Neural cell (in vitro differentiated cells): ENCODE measurements at regions not wholly inside any gene's neighbourhood (a gene's known extent, or its start where the extent isn't known, plus 50 kb on each side); places are given as distances from the start of the nearest gene placed in this dataset.

Experiments
- H2AFZ ChIP-seq: fragments of 200-600, 300-800 bp; sonication (generic), shearing (Covaris generic); 2 replicates; pipeline ENCODE4 v1.6.0; 2014; ENCODE audit warnings: low read depth, mild to moderate bottlenecking, antibody characterized with exemption, low read length, moderate library complexity
- H3F3A ChIP-seq: fragments of 200-600 bp; shearing (Covaris generic); 2 replicates; pipeline ENCODE4 v1.6.1; 2016; ENCODE audit warnings: mild to moderate bottlenecking, moderate library complexity, mixed read lengths, antibody characterized with exemption, low read length; ENCODE audit not compliant: insufficient read depth, poor library complexity, severe bottlenecking
- H3K27ac ChIP-seq: fragments of 200-600, 300-800 bp; sonication (generic), shearing (Covaris generic); 2 replicates; pipeline ENCODE4 v1.5.1; 2014; ENCODE audit warnings: mild to moderate bottlenecking, low read length, moderate library complexity
- H3K27me3 ChIP-seq: fragments of 300-800, 200-600 bp; sonication (generic), shearing (Covaris generic); 2 replicates; pipeline ENCODE4 v1.6.0; 2014; ENCODE audit warnings: mild to moderate bottlenecking, low read depth, low read length, moderate library complexity; ENCODE audit not compliant: insufficient read depth
- H3K36me3 ChIP-seq: fragments of 300-800, 200-600 bp; sonication (generic), shearing (Covaris generic); 2 replicates; pipeline ENCODE4 v1.5.1; 2014; ENCODE audit warnings: mild to moderate bottlenecking, antibody characterized with exemption, low read length, moderate library complexity; ENCODE audit not compliant: insufficient read depth
- H3K4me2 ChIP-seq: fragments of 300-800, 200-600 bp; sonication (generic), shearing (Covaris generic); 2 replicates; pipeline ENCODE4 v1.6.0; 2014; ENCODE audit warnings: mild to moderate bottlenecking, low read length
- H3K4me3 ChIP-seq: fragments of 300-800, 200-600 bp; sonication (generic), shearing (Covaris generic); 2 replicates; pipeline ENCODE4 v1.5.1; 2014; ENCODE audit warnings: mild to moderate bottlenecking, low read length, moderate library complexity
- H3K79me2 ChIP-seq: fragments of 200-600 bp; shearing (Covaris generic); replicated peaks from 2 replicates; pipeline ENCODE4 v1.6.0; 2014; ENCODE audit warnings: mild to moderate bottlenecking, low read length, moderate library complexity; ENCODE audit not compliant: insufficient read depth
- H3K9ac ChIP-seq: fragments of 300-800, 200-600 bp; sonication (generic), shearing (Covaris generic); 2 replicates; pipeline ENCODE4 v1.6.1; 2016; ENCODE audit warnings: mild to moderate bottlenecking, low read length, mixed read lengths
- H3K9me2 ChIP-seq: fragments of 200-600 bp; shearing (Covaris generic); 2 replicates; pipeline ENCODE4 v1.6.1; 2016; ENCODE audit warnings: mild to moderate bottlenecking, low read length, mixed read lengths; ENCODE audit not compliant: insufficient read depth
- H3K9me3 ChIP-seq: fragments of 200-600, 300-800 bp; sonication (generic), shearing (Covaris generic); 2 replicates; pipeline ENCODE4 v1.6.1; 2016; ENCODE audit warnings: mild to moderate bottlenecking, mixed run types, low read length, moderate library complexity, mixed read lengths
- H4K20me1 ChIP-seq: fragments of 200-600 bp; shearing (Covaris generic); 2 replicates; pipeline ENCODE4 v1.6.1; 2016; ENCODE audit warnings: mild to moderate bottlenecking, mixed run types; ENCODE audit not compliant: insufficient read depth
- CTCF ChIP-seq: fragments of 450-650 bp; IDR thresholded peaks from 2 replicates; pipeline ENCODE4 v1.5.1; 2014; ENCODE audit warnings: antibody characterized with exemption, mild to moderate bottlenecking, moderate library complexity; ENCODE audit not compliant: poor library complexity, severe bottlenecking
- EP300 ChIP-seq: fragments of 450-650 bp; conservative IDR thresholded peaks from 2 replicates; pipeline ENCODE4 v1.6.1; 2014; ENCODE audit warnings: antibody characterized with exemption, mild to moderate bottlenecking, moderate library complexity; ENCODE audit not compliant: poor library complexity, severe bottlenecking
- EZH2 ChIP-seq: fragments of 200-600, 300-800 bp; shearing (Covaris generic), sonication (generic); IDR thresholded peaks from 2 replicates; pipeline ENCODE4 v1.6.1; 2014; ENCODE audit warnings: antibody characterized with exemption, low read length, borderline replicate concordance, mild to moderate bottlenecking; ENCODE audit not compliant: insufficient read depth, poor library complexity, severe bottlenecking
- MXI1 ChIP-seq: fragments of 450-650 bp; conservative IDR thresholded peaks from 2 replicates; pipeline ENCODE4 v1.6.1; 2014; ENCODE audit warnings: antibody characterized with exemption, mild to moderate bottlenecking; ENCODE audit not compliant: poor library complexity, severe bottlenecking
- POLR2AphosphoS5 ChIP-seq: IDR thresholded peaks from 2 replicates; pipeline ENCODE4 v1.6.1; 2012
- RAD21 ChIP-seq: fragments of 450-650 bp; conservative IDR thresholded peaks from 2 replicates; pipeline ENCODE4 v1.6.1; 2014; ENCODE audit warnings: antibody characterized with exemption, mild to moderate bottlenecking, moderate library complexity
- SMC3 ChIP-seq: fragments of 450-650 bp; conservative IDR thresholded peaks from 2 replicates; pipeline ENCODE4 v1.6.1; 2014; ENCODE audit warnings: antibody characterized with exemption, mild to moderate bottlenecking, moderate library complexity; ENCODE audit not compliant: poor library complexity
- TAF1 ChIP-seq: IDR thresholded peaks from 2 replicates; pipeline ENCODE4 v1.6.1; 2012; ENCODE audit warnings: low read depth
- TF ChIP-seq, protein P1 (sequence below): IDR thresholded peaks from 2 replicates; pipeline ENCODE4 v1.6.1; 2012; ENCODE audit warnings: borderline replicate concordance

DNA sequence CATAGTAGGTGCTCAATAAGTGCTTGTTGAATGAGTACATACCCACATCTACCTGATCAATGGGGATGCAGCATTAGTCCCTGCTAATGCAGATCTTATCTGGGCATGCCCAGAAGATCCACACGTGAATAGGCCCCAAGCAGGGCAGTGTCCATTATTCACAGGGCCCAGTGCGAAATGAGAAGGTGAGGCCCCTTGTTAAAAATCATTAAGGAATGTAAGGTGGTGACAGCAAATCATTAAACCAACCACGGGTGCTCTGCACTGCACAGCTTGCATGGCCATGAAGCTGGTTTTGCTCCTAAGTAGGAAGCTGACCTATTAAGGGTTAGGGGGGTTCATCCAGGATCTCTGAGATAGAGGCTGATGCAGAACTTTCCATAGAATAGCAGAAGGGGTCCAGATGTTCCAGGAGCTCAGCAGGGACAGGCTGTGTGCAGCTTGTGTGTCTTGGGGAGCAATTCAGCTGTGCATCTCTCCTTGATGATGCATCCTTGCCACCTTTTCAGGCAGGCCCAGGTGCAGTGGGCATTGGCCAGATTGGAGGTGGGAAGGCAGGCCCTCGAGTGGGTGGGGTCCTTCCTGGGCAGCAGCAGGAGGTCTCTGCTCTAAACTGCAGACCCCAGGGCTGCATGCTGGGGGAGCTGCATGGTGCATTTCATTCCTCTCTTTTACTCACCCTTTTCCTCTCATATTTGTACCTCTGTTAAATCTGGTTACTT, 231.3 kb upstream of the PWP1 start:
- H3K9me2 ChIP-seq = no peaks in the 10 kb centered on the region
- H3K36me3 ChIP-seq = no peaks in the 10 kb centered on the region
- no peaks in the 10 kb centered on the region for H3K79me2 ChIP-seq
- H3K9ac ChIP-seq = no peak overlapping the region
- no peak overlapping the region for H3K4me2 ChIP-seq
- H3K27me3 ChIP-seq = no peaks in the 10 kb centered on the region
- no peaks in the 10 kb centered on the region for H3F3A ChIP-seq
- no peaks in the 10 kb centered on the region for H4K20me1 ChIP-seq
- H2AFZ ChIP-seq = no peak overlapping the region
- H3K4me3 ChIP-seq = no peak overlapping the region
- no peak for TF ChIP-seq EZH2
- TF ChIP-seq RAD21 = no peak
- TF ChIP-seq EP300 = no peak
- TF ChIP-seq, protein P1, sequence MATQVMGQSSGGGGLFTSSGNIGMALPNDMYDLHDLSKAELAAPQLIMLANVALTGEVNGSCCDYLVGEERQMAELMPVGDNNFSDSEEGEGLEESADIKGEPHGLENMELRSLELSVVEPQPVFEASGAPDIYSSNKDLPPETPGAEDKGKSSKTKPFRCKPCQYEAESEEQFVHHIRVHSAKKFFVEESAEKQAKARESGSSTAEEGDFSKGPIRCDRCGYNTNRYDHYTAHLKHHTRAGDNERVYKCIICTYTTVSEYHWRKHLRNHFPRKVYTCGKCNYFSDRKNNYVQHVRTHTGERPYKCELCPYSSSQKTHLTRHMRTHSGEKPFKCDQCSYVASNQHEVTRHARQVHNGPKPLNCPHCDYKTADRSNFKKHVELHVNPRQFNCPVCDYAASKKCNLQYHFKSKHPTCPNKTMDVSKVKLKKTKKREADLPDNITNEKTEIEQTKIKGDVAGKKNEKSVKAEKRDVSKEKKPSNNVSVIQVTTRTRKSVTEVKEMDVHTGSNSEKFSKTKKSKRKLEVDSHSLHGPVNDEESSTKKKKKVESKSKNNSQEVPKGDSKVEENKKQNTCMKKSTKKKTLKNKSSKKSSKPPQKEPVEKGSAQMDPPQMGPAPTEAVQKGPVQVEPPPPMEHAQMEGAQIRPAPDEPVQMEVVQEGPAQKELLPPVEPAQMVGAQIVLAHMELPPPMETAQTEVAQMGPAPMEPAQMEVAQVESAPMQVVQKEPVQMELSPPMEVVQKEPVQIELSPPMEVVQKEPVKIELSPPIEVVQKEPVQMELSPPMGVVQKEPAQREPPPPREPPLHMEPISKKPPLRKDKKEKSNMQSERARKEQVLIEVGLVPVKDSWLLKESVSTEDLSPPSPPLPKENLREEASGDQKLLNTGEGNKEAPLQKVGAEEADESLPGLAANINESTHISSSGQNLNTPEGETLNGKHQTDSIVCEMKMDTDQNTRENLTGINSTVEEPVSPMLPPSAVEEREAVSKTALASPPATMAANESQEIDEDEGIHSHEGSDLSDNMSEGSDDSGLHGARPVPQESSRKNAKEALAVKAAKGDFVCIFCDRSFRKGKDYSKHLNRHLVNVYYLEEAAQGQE = no peak
- no peak for TF ChIP-seq CTCF
- no peak for TF ChIP-seq SMC3
- TF ChIP-seq TAF1 = no peak
- TF ChIP-seq POLR2AphosphoS5 = no peak
- TF ChIP-seq MXI1 = no peak
- H3K9me3 ChIP-seq = peaks cover 4% of the 10 kb centered on the region
- H3K27ac ChIP-seq = no peak overlapping the region

DNA sequence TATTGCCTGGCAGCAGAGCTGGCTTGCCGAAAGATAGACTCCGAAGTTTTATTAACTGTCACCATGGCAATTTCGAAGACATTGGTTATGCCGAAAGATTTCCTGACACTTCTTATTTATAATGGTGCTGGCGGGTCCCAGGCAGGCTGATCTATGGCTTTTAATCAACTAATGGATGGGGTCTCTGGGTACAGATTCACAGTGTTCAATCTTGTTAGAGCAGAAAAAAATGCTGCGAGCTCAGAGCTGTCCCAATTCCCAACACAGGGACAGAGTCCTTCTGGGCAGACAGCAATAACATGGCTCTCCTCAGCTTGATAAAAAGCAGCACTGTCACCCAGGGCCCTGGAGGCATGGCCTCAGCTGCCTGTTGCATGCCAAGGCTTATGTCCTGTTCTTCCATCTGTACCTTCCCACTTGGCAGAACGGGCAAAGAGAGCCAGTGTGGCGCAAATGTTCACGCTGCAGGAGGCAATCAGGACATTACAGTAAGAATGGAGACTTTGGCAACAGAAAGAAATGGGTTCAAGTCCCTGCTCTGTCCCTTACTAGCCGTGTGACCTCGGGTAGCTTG, 228.2 kb upstream of the PWP1 start:
- H3K36me3 ChIP-seq = no peaks in the 10 kb centered on the region
- H3K4me2 ChIP-seq = no peak overlapping the region
- H3K27ac ChIP-seq = no peak overlapping the region
- H3K9ac ChIP-seq = no peak overlapping the region
- H3F3A ChIP-seq = no peaks in the 10 kb centered on the region
- no peak overlapping the region for H2AFZ ChIP-seq
- H3K9me2 ChIP-seq = no peaks in the 10 kb centered on the region
- peaks cover 4% of the 10 kb centered on the region for H3K9me3 ChIP-seq
- H3K4me3 ChIP-seq = no peak overlapping the region
- H3K27me3 ChIP-seq = no peaks in the 10 kb centered on the region
- H4K20me1 ChIP-seq = no peaks in the 10 kb centered on the region
- TF ChIP-seq EZH2 = no peak
- no peak for TF ChIP-seq RAD21
- TF ChIP-seq EP300 = no peak
- TF ChIP-seq, protein P1 = no peak
- TF ChIP-seq CTCF = no peak
- no peak for TF ChIP-seq SMC3
- TF ChIP-seq TAF1 = no peak
- no peak for TF ChIP-seq POLR2AphosphoS5
- TF ChIP-seq MXI1 = no peak
- H3K79me2 ChIP-seq = no peaks in the 10 kb centered on the region
